Transverse colon (tissue), 4 donors: ENCODE measurements at regions not wholly inside any gene's neighbourhood (a gene's known extent, or its start where the extent isn't known, plus 50 kb on each side); places are given as distances from the start of the nearest gene placed in this dataset.

Experiments
- DNase-seq: peaks from one replicate; pipeline ENCODE4 v3.0.0-alpha.2; 2019
- H3K27ac ChIP-seq, 4 donors: fragments of 200-600 bp; sonication (generic); 2 replicates each; pipeline ENCODE4 v1.5.1; 2016 to 2018; ENCODE audit warnings: inconsistent platforms in 4 of 4
- H3K27me3 ChIP-seq: fragments of 200-600 bp; sonication (generic); 2 replicates; pipeline ENCODE4 v1.5.1; 2017; ENCODE audit warnings: inconsistent platforms
- H3K36me3 ChIP-seq, 4 donors: fragments of 200-600 bp; sonication (generic); 2 replicates each; pipeline ENCODE4 v1.5.1; 2017 to 2019; ENCODE audit warnings: inconsistent platforms in 4 of 4
- H3K4me1 ChIP-seq, 4 donors: fragments of 200-600 bp; sonication (generic); 2 replicates each; pipeline ENCODE4 v1.5.1; 2017 to 2020; ENCODE audit warnings: inconsistent platforms in 4 of 4
- H3K4me3 ChIP-seq, 4 donors: fragments of 200-600 bp; sonication (generic); 1 replicate in 1 of 4; 2 replicates in 3 of 4; pipeline versions ENCODE4 v1.5.1 to v1.6.1; 2017 to 2019; ENCODE audit warnings: inconsistent platforms in 4 of 4
- H3K9me3 ChIP-seq, 2 donors: fragments of 200-600 bp; sonication (generic); 2 replicates each; pipeline ENCODE4 v1.5.1; 2017 to 2019; ENCODE audit warnings: inconsistent platforms in 2 of 2
- EP300 ChIP-seq: sonication (generic); formaldehyde crosslinking; IDR thresholded peaks from one replicate; pipeline ENCODE4 v1.6.1; 2017; ENCODE audit warnings: antibody characterized with exemption, low read depth
- POLR2A ChIP-seq: fragments of 450-650 bp; IDR thresholded peaks from one replicate; pipeline ENCODE4 v1.6.1; 2016; ENCODE audit warnings: antibody characterized with exemption, mild to moderate bottlenecking, moderate library complexity
- POLR2AphosphoS5 ChIP-seq, 3 donors: sonication (generic); formaldehyde crosslinking; IDR thresholded peaks; one replicate each; pipeline ENCODE4 v1.6.1; 2016; ENCODE audit warnings: antibody characterized with exemption in 3 of 3
- WGBS, 2 donors: methylation state at CpG; one replicate each; pipeline ENCODE4 v1.1.5; 2018; ENCODE audit warnings: low coverage in 1 of 2; 5-methylcytosine and 5-hydroxymethylcytosine counted together
- in situ Hi-C, 4 donors: fragments of 200-750 bp; cut with MboI; loops; one replicate each; pipeline versions ENCODE4 v1.15.0 to v1.15.1; 2017; ENCODE audit warnings: low sequenced_read_pairs in 3 of 4, low pct_ligation_motif_present in 1 of 4, low pct_unique_long_range_greater_than_20kb in 1 of 4
- intact Hi-C: fragments of 100-400 bp; cut with DNase I; formaldehyde crosslinking; loops from one replicate; pipeline ENCODE4 v1.15.1; 2023; ENCODE audit warnings: low total_unique reads
- TF ChIP-seq, protein P1 (sequence below), 5 experiments: fragments of 200-600 bp in 3 of 5; fragments of 450-650 bp in 2 of 5; sonication (generic) in 3 of 5; IDR thresholded peaks; 1 replicate in 2 of 5; 2 replicates in 3 of 5; pipeline ENCODE4 v1.5.1; 2016 to 2017; ENCODE audit warnings: antibody characterized with exemption in 5 of 5, inconsistent platforms in 3 of 5, mild to moderate bottlenecking in 2 of 5, moderate library complexity in 1 of 5

DNA sequence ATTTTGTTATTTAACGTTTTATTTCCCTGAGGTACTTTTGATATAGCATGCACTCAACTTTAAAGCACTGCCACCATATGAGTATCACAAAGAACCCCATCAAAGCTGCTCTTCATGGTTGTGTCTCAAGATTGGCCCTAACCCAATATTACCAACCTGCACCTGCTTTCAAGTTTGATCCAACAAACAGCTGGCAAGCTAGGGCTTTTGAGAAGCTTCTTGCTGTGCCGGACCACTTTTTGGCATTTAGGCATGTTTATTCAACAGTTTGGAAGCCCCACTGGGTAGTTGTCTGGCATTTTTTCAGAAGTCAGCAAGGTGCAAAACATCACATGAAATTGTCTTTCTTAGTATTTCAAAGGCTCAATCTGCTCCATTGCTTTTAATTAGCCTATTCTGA lies 137.2 kb upstream of the PLEKHA5 start:
- Histone ChIP-seq H3K9me3 (no peaks in the 10 kb centered on the region), H3K4me1 (no peaks in the 10 kb centered on the region), H3K27ac (no peak overlapping the region), H3K36me3 (no peaks in the 10 kb centered on the region), H3K4me3 (no peak overlapping the region), H3K27me3 (no peaks in the 10 kb centered on the region)
- DNase-seq: no peak
- in situ Hi-C loops: no loop called here
- TF ChIP-seq POLR2AphosphoS5 (IDR thresholded peaks at IDR 0.05): no peak
- TF ChIP-seq EP300: no peak
- TF ChIP-seq POLR2A: no peak
- 57 to 82% methylated on average over 1 to 2 of the region's 2 CpGs for WGBS, 2 donors
- intact Hi-C loops: no loop called here

DNA sequence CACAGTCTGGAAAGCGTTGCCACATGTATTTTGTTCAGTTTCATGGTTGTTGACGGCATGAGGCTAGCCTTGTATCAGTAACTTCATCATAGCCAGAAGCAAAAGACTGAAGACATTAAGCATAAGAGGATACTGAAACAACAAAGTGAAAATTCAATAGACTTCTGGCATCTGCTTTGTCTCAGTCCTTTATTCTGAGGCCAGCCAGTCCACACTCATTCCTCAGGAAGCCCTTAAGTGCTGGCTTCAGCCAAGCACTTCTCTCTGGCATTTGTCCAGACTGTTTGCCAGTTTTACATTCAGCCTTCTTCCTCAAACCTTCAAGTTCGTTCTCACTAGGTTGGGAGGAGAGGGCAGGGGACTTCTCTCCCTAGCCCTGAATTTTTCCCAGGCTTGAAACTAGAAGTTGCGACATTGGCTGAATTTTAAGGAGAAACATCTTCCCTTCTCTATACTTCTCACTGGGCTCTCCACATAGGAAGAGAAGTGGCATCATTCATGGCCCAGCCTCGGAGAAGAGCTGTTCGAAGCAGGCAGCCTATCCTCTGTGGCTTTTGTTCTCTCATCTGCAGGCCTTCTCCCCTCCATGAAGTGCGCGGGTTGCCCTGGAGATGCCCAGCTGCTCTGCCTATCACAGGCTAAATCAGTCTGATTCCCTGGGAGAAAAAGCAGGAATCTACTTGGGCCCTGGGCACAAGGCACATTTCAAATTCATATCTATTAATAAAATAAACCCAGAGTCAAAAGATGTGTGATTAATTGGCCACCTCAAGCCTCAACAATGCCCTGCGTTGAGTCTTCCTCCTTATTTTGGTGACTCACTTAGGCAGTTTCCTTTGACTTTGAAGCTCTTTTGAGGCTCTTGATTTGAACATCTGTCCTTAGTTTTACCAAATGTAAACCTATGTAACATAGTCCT lies 130.9 kb upstream of the PLEKHA5 start:
- H3K36me3 ChIP-seq: no peaks in the 10 kb centered on the region
- 63 to 71% methylated on average over 9 of the region's 9 CpGs for WGBS, 2 donors
- in situ Hi-C loops (no loop called here), intact Hi-C loops (no loop called here)
- H3K4me1 ChIP-seq: no peaks in the 10 kb centered on the region
- DNase-seq: no peak
- no peak overlapping the region for H3K27ac ChIP-seq
- no peaks in the 10 kb centered on the region for H3K9me3 ChIP-seq
- TF ChIP-seq, protein P1, sequence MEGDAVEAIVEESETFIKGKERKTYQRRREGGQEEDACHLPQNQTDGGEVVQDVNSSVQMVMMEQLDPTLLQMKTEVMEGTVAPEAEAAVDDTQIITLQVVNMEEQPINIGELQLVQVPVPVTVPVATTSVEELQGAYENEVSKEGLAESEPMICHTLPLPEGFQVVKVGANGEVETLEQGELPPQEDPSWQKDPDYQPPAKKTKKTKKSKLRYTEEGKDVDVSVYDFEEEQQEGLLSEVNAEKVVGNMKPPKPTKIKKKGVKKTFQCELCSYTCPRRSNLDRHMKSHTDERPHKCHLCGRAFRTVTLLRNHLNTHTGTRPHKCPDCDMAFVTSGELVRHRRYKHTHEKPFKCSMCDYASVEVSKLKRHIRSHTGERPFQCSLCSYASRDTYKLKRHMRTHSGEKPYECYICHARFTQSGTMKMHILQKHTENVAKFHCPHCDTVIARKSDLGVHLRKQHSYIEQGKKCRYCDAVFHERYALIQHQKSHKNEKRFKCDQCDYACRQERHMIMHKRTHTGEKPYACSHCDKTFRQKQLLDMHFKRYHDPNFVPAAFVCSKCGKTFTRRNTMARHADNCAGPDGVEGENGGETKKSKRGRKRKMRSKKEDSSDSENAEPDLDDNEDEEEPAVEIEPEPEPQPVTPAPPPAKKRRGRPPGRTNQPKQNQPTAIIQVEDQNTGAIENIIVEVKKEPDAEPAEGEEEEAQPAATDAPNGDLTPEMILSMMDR (IDR thresholded peaks at IDR 0.05): no peak
- no peak for TF ChIP-seq POLR2A
- no peak for TF ChIP-seq POLR2AphosphoS5 (IDR thresholded peaks at IDR 0.05)
- no peak for TF ChIP-seq EP300
- H3K4me3 ChIP-seq: no peak overlapping the region
- H3K27me3 ChIP-seq: no peaks in the 10 kb centered on the region

DNA sequence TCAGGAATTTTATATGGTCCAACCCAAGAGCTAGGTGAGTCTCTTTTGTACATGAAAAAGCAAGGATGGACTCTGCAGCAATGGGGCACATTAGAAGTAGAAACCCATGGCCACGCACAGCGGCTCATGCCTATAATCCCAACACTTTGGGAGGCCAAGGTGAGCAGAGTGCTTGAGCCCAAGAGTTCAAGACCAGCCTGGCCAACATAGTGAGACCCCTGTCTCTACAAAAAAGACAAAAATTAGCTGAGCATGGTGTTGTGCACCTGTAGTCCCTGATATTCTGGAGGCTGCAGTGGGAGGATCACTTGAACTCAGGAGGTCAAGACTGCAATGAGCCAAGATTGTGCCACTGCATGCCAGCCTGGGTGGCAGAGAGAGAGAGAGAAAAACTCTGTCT lies 128.7 kb upstream of the PLEKHA5 start:
- in situ Hi-C loops (no loop called here), intact Hi-C loops (no loop called here)
- 100% methylated on average over 2 of the region's 2 CpGs; no CpG with 5 or more reads in 1 of the 2 donors for WGBS, 2 donors
- TF ChIP-seq EP300 (no peak), POLR2A (no peak), POLR2AphosphoS5 (IDR thresholded peaks at IDR 0.05) (no peak)
- TF ChIP-seq, protein P1 (IDR thresholded peaks at IDR 0.05): no peak
- H3K27me3 ChIP-seq: no peaks in the 10 kb centered on the region
- H3K27ac ChIP-seq: no peak overlapping the region
- no peaks in the 10 kb centered on the region for H3K36me3 ChIP-seq
- no peaks in the 10 kb centered on the region for H3K9me3 ChIP-seq
- no peaks in the 10 kb centered on the region for H3K4me1 ChIP-seq
- DNase-seq: no peak
- no peak overlapping the region for H3K4me3 ChIP-seq

DNA sequence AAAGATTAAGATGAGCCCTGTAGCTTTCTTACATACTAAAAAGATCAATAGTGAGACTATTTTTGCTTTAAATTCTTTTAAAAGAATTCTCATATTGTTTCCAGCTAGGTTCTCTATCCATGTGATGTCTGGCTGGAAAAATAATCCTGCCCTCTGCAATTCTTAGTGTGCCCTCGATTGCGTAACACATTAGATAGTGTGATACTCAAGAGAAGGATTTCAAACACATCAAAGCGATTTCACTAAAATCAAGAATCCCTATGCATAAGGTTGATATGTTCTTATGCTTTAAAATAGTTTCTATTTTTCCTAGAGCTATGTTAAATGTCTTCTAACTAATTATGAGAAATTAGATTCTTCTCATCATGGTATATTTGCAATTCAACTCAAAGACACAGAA lies 127.3 kb upstream of the PLEKHA5 start:
- DNase-seq: no peak
- in situ Hi-C loops: no loop called here
- intact Hi-C loops: no loop called here
- Histone ChIP-seq H3K27ac (no peak overlapping the region), H3K36me3 (no peaks in the 10 kb centered on the region), H3K4me3 (no peak overlapping the region), H3K27me3 (no peaks in the 10 kb centered on the region), H3K4me1 (no peaks in the 10 kb centered on the region), H3K9me3 (no peaks in the 10 kb centered on the region)
- TF ChIP-seq POLR2AphosphoS5 (IDR thresholded peaks at IDR 0.05) (no peak), POLR2A (no peak), EP300 (no peak)
- TF ChIP-seq, protein P1 (IDR thresholded peaks at IDR 0.05): no peak
- WGBS, 2 donors: 87 to 90% methylated on average over 3 of the region's 3 CpGs
